H9 (cell line): ENCODE measurements at regions not wholly inside any gene's neighbourhood (a gene's known extent, or its start where the extent isn't known, plus 50 kb on each side); places are given as distances from the start of the nearest gene placed in this dataset.

ENCODE experiments used
- DNase-seq: peaks from one replicate; pipeline ENCODE4 v3.0.0-alpha.2; 2017
- H2AFZ ChIP-seq: one replicate; pipeline ENCODE4 v1.6.1; 2013; ENCODE audit warnings: mild to moderate bottlenecking, low read length, control low read depth, moderate library complexity
- H2AK5ac ChIP-seq: 2 replicates; pipeline ENCODE4 v1.6.1; 2013; ENCODE audit warnings: low read length, control low read depth, mixed read lengths; ENCODE audit not compliant: insufficient read length
- H2BK120ac ChIP-seq: one replicate; pipeline ENCODE4 v1.6.1; 2013; ENCODE audit warnings: low read depth, mild to moderate bottlenecking, low read length, control low read depth, inconsistent platforms; ENCODE audit not compliant: poor library complexity, severe bottlenecking
- H2BK12ac ChIP-seq: 2 replicates; pipeline ENCODE4 v1.6.1; 2013; ENCODE audit warnings: low read length, control low read depth, mixed read lengths, low read depth; ENCODE audit not compliant: insufficient read length
- H2BK15ac ChIP-seq: 2 replicates; pipeline ENCODE4 v1.6.1; 2013; ENCODE audit warnings: low read depth, low read length, control low read depth
- H2BK20ac ChIP-seq: one replicate; pipeline ENCODE4 v1.6.1; 2013; ENCODE audit warnings: low read depth, mild to moderate bottlenecking, low read length, control low read depth, inconsistent platforms; ENCODE audit not compliant: poor library complexity, severe bottlenecking
- H2BK5ac ChIP-seq: 2 replicates; pipeline ENCODE4 v1.6.1; 2013; ENCODE audit warnings: low read length, control low read depth, mixed read lengths; ENCODE audit not compliant: insufficient read length
- H3K14ac ChIP-seq: 2 replicates; pipeline ENCODE4 v1.6.1; 2013; ENCODE audit warnings: low read length, control low read depth; ENCODE audit not compliant: insufficient read depth
- H3K18ac ChIP-seq: 2 replicates; pipeline ENCODE4 v1.6.1; 2013; ENCODE audit warnings: low read depth, mild to moderate bottlenecking, mixed read lengths, low read length, control low read depth; ENCODE audit not compliant: insufficient read length
- H3K23ac ChIP-seq: 2 replicates; pipeline ENCODE4 v1.6.1; 2013; ENCODE audit warnings: low read length, control low read depth, mixed read lengths, low read depth; ENCODE audit not compliant: insufficient read length
- H3K23me2 ChIP-seq: 2 replicates; pipeline ENCODE4 v1.6.1; 2013; ENCODE audit warnings: low read depth, mild to moderate bottlenecking, mixed read lengths, low read length, control low read depth; ENCODE audit not compliant: insufficient read length, poor library complexity, severe bottlenecking
- H3K27ac ChIP-seq: 2 replicates; pipeline ENCODE4 v1.5.1; 2013; ENCODE audit warnings: low read length, control low read depth, mixed read lengths, low read depth; ENCODE audit not compliant: insufficient read length
- H3K27me3 ChIP-seq: 2 replicates; pipeline ENCODE4 v1.6.1; 2013; ENCODE audit warnings: low read length, control low read depth, inconsistent platforms; ENCODE audit not compliant: insufficient read depth
- H3K4ac ChIP-seq: 2 replicates; pipeline ENCODE4 v1.6.1; 2013; ENCODE audit warnings: low read depth, mild to moderate bottlenecking, control low read depth, inconsistent platforms, low read length, moderate library complexity
- H3K4me1 ChIP-seq: 2 replicates; pipeline ENCODE4 v1.6.1; 2013; ENCODE audit warnings: low read length, control low read depth, inconsistent platforms; ENCODE audit not compliant: insufficient read depth
- H3K4me2 ChIP-seq: 2 replicates; pipeline ENCODE4 v1.6.1; 2013; ENCODE audit warnings: low read length, control low read depth, mixed read lengths; ENCODE audit not compliant: insufficient read length, insufficient read depth
- H3K56ac ChIP-seq: 2 replicates; pipeline ENCODE4 v1.6.1; 2013; ENCODE audit warnings: low read depth, mild to moderate bottlenecking, mixed read lengths, low read length, control low read depth; ENCODE audit not compliant: insufficient read length
- H3K79me1 ChIP-seq: 2 replicates; pipeline ENCODE4 v1.6.1; 2013; ENCODE audit warnings: low read depth, mild to moderate bottlenecking, moderate library complexity, low read length, control low read depth, inconsistent platforms; ENCODE audit not compliant: insufficient read depth, poor library complexity, severe bottlenecking
- H3K79me2 ChIP-seq: 2 replicates; pipeline ENCODE4 v1.6.1; 2013; ENCODE audit warnings: low read length, control low read depth, inconsistent platforms; ENCODE audit not compliant: insufficient read depth
- H3K9ac ChIP-seq: 2 replicates; pipeline ENCODE4 v1.6.1; 2013; ENCODE audit warnings: low read length, control low read depth, mixed read lengths; ENCODE audit not compliant: insufficient read length; ENCODE audit errors: extremely low read depth
- H3K9me3 ChIP-seq: one replicate; pipeline ENCODE4 v1.6.1; 2013; ENCODE audit warnings: low read depth, low read length, inconsistent platforms; ENCODE audit not compliant: control insufficient read depth
- H3T11ph ChIP-seq: one replicate; pipeline ENCODE4 v1.6.1; 2013; ENCODE audit warnings: mild to moderate bottlenecking, low read length, control low read depth, inconsistent platforms
- H4K20me1 ChIP-seq: one replicate; pipeline ENCODE4 v1.6.1; 2013; ENCODE audit not compliant: control insufficient read depth, insufficient read length, insufficient read depth
- H4K5ac ChIP-seq: 2 replicates; pipeline ENCODE4 v1.6.1; 2013; ENCODE audit warnings: low read depth, mild to moderate bottlenecking, mixed read lengths, low read length, control low read depth; ENCODE audit not compliant: insufficient read length
- H4K8ac ChIP-seq: replicated peaks from 2 replicates; pipeline ENCODE4 v1.6.1; 2013; ENCODE audit warnings: low read length, control low read depth, mixed read lengths, low read depth; ENCODE audit not compliant: insufficient read length
- H4K91ac ChIP-seq: 2 replicates; pipeline ENCODE4 v1.6.1; 2013; ENCODE audit warnings: low read depth, mild to moderate bottlenecking, moderate library complexity, mixed read lengths, low read length, control low read depth; ENCODE audit not compliant: insufficient read length
- H3K27ac Mint-ChIP-seq, 3 experiments: 2 replicates in 2 of 3; 3 replicates in 1 of 3; pipeline ENCODE4 v1.8.0; 2020 to 2021; ENCODE audit warnings: mixed read lengths in 3 of 3, mild to moderate bottlenecking in 1 of 3, moderate library complexity in 1 of 3
- H3K27me3 Mint-ChIP-seq: 2 replicates; pipeline ENCODE4 v1.8.0; 2021; ENCODE audit warnings: low read depth, mild to moderate bottlenecking, moderate library complexity, mixed read lengths
- H3K36me3 Mint-ChIP-seq, 3 experiments: 2 replicates in 2 of 3; 3 replicates in 1 of 3; pipeline ENCODE4 v1.8.0; 2020 to 2021; ENCODE audit warnings: low read depth in 3 of 3, mixed read lengths in 3 of 3; ENCODE audit not compliant: insufficient read depth in 1 of 3
- H3K4me1 Mint-ChIP-seq, 2 experiments: 2 replicates each; pipeline ENCODE4 v1.8.0; 2020; ENCODE audit warnings: mixed read lengths in 2 of 2
- H3K4me3 Mint-ChIP-seq, 2 experiments: 2 replicates in 1 of 2; 3 replicates in 1 of 2; pipeline ENCODE4 v1.8.0; 2020 to 2021; ENCODE audit warnings: mild to moderate bottlenecking in 2 of 2, mixed read lengths in 2 of 2, moderate library complexity in 1 of 2
- H3K9me3 Mint-ChIP-seq, 2 experiments: 2 replicates in 1 of 2; 3 replicates in 1 of 2; pipeline ENCODE4 v1.8.0; 2020; ENCODE audit warnings: mild to moderate bottlenecking in 2 of 2, mixed read lengths in 2 of 2, moderate library complexity in 1 of 2
- WGBS: extraction: QIAGEN DNeasy Blood & Tissue Kit; methylation state at CpG from one replicate; pipeline ENCODE4 v1.1.7; 2013; ENCODE audit warnings: missing lambda C conversion rate, low lambda C conversion rate, mixed read lengths; ENCODE audit not compliant: insufficient read length; ENCODE audit errors: extremely low coverage; 5-methylcytosine and 5-hydroxymethylcytosine counted together
- TF ChIP-seq, protein P1 (sequence below): fragments of 200-600 bp; sonication (generic); conservative IDR thresholded peaks from 3 replicates; pipeline ENCODE4 v1.8.0; 2021; ENCODE audit warnings: antibody characterized with exemption, mild to moderate bottlenecking

DNA sequence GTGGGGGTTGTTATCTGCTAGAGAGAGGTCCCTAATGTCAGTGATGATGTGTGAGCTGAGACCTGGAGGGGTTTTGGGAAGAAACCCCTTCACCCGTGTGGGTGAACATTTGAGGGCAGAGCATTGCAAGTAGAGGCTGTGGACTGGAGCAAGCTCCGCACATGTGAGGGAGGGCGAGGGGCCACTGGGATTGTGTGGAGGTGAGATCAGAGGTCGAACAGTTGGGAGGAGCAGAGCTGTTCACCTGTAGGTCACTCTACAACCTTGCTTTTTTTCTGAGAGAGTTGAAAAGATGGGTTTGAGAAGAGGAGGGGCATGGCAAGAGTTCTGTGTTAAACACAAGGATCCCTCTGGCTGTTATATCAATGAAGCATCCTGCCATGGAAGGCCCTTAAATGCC lies 480.4 kb upstream of the ZNF608 start:
- Histone ChIP-seq H3K4ac (no peak overlapping the region), H4K5ac (no peak overlapping the region), H3K9ac (no peak overlapping the region), H2BK15ac (no peak overlapping the region), H2AFZ (no peak overlapping the region), H3K18ac (no peak overlapping the region), H3K4me1 (no peaks in the 10 kb centered on the region), H3K14ac (no peak overlapping the region), H3K9me3 (no peaks in the 10 kb centered on the region), H3K79me1 (no peaks in the 10 kb centered on the region), H3K27me3 (no peaks in the 10 kb centered on the region), H3K23ac (no peak overlapping the region), H2AK5ac (no peak overlapping the region), H4K20me1 (no peaks in the 10 kb centered on the region), H3K56ac (no peak overlapping the region), H2BK5ac (no peak overlapping the region), H3K27ac (no peak overlapping the region), H4K8ac (no peak overlapping the region), H3K23me2 (no peaks in the 10 kb centered on the region), H4K91ac (no peak overlapping the region), H2BK20ac (no peak overlapping the region), H3K79me2 (no peaks in the 10 kb centered on the region), H3T11ph (no peak overlapping the region), H2BK120ac (no peak overlapping the region), H3K4me2 (no peak overlapping the region), H2BK12ac (no peak overlapping the region)
- TF ChIP-seq, protein P1, sequence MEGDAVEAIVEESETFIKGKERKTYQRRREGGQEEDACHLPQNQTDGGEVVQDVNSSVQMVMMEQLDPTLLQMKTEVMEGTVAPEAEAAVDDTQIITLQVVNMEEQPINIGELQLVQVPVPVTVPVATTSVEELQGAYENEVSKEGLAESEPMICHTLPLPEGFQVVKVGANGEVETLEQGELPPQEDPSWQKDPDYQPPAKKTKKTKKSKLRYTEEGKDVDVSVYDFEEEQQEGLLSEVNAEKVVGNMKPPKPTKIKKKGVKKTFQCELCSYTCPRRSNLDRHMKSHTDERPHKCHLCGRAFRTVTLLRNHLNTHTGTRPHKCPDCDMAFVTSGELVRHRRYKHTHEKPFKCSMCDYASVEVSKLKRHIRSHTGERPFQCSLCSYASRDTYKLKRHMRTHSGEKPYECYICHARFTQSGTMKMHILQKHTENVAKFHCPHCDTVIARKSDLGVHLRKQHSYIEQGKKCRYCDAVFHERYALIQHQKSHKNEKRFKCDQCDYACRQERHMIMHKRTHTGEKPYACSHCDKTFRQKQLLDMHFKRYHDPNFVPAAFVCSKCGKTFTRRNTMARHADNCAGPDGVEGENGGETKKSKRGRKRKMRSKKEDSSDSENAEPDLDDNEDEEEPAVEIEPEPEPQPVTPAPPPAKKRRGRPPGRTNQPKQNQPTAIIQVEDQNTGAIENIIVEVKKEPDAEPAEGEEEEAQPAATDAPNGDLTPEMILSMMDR: no peak
- Mint-ChIP-seq H3K27ac (no peak overlapping the region; a peak in 1 of 7 replicates), H3K9me3 (peaks cover 0 to 6% of the 10 kb centered on the region in 2 experiments; a peak in 3 of 5 replicates), H3K4me1 (peaks cover 0 to 3% of the 10 kb centered on the region in 2 experiments; a peak in 1 of 4 replicates), H3K36me3 (peaks cover 2 to 6% (median 5%) of the 10 kb centered on the region in 3 experiments; a peak in 6 of 7 replicates), H3K4me3 (no peak overlapping the region), H3K27me3 (no peaks in the 10 kb centered on the region)
- DNase-seq: no peak
- no CpG with 5 or more reads among the region's 4 CpGs for WGBS
